Activated CD4-positive, alpha-beta T cell treated with anti-CD3 and anti-CD28 coated beads for 36 hours (primary cell): ENCODE measurements at regions not wholly inside any gene's neighbourhood (a gene's known extent, or its start where the extent isn't known, plus 50 kb on each side); places are given as distances from the start of the nearest gene placed in this dataset.

Experiments
- ATAC-seq: fragments of 200-7000 bp; cut with Tn5 transposase; one replicate; pipeline ENCODE4 v1.10.0; 2021; ENCODE audit warnings: mild to moderate bottlenecking, moderate library complexity
- CTCF ChIA-PET: fragments of 350-600 bp; sonication (Branson Sonifier 250); formaldehyde crosslinking; loops from one replicate; lab custom pipeline; 2021; ENCODE audit warnings: antibody characterized with exemption; lab: Charles Lee
- POLR2A ChIA-PET: fragments of 350-600 bp; sonication (Branson Sonifier 250); formaldehyde crosslinking; loops from one replicate; lab custom pipeline; 2021; ENCODE audit warnings: antibody characterized with exemption, inconsistent platforms; lab: Charles Lee
- DNase-seq: peaks from one replicate; pipeline ENCODE4 v3.0.0-alpha.2; 2020
- H3K27ac Mint-ChIP-seq: one replicate; pipeline ENCODE4 v1.8.0; 2021; ENCODE audit warnings: mixed read lengths
- H3K27me3 Mint-ChIP-seq: one replicate; pipeline ENCODE4 v1.8.0; 2021; ENCODE audit warnings: mixed read lengths
- H3K36me3 Mint-ChIP-seq: one replicate; pipeline ENCODE4 v1.8.0; 2021; ENCODE audit warnings: low read depth, mixed read lengths
- H3K4me1 Mint-ChIP-seq: one replicate; pipeline ENCODE4 v1.8.0; 2021; ENCODE audit warnings: mixed read lengths
- H3K4me3 Mint-ChIP-seq: one replicate; pipeline ENCODE4 v1.8.0; 2021; ENCODE audit warnings: mild to moderate bottlenecking, moderate library complexity, mixed read lengths
- H3K9me3 Mint-ChIP-seq: one replicate; pipeline ENCODE4 v1.8.0; 2021; ENCODE audit warnings: low read depth, mixed read lengths
- intact Hi-C, 2 experiments: fragments of 100-400 bp; cut with DNase I in 1 of 2; cut with micrococcal nuclease in 1 of 2; formaldehyde crosslinking; loops; one replicate each; pipeline versions ENCODE4 v1.14.2 to v1.15.1; 2022 to 2024; cut with DNase I, micrococcal nuclease

- H3K9me3 Mint-ChIP-seq = peaks cover 10% of the 10 kb centered on the region
- ATAC-seq = no peak
These were observed 1509.0 kb downstream of the GRIK2 start for GRCh38 chr6:102902471-102902870.

GRCh38 chr6:102895683-102896082, 1502.2 kb downstream of the GRIK2 start:
- ATAC-seq (no peak), DNase-seq (no peak)
- Mint-ChIP-seq H3K4me1 (no peaks in the 10 kb centered on the region), H3K27me3 (no peaks in the 10 kb centered on the region), H3K4me3 (no peak overlapping the region), H3K36me3 (no peaks in the 10 kb centered on the region), H3K27ac (no peak overlapping the region), H3K9me3 (peaks cover 5% of the 10 kb centered on the region)
- POLR2A ChIA-PET = no interaction called here
- CTCF ChIA-PET = no interaction called here
- intact Hi-C loops = no loop called here

More at GRCh38 chr6:102902471-102902870, 1509.0 kb downstream of the GRIK2 start:
- CTCF ChIA-PET = no interaction called here
- Mint-ChIP-seq H3K4me3 (no peak overlapping the region), H3K27me3 (no peaks in the 10 kb centered on the region), H3K27ac (no peak overlapping the region), H3K36me3 (no peaks in the 10 kb centered on the region), H3K4me1 (no peaks in the 10 kb centered on the region)
- intact Hi-C loops = no loop called here
- POLR2A ChIA-PET = no interaction called here
- DNase-seq = no peak

GRCh38 chr6:102885165-102885564, 1491.7 kb downstream of the GRIK2 start:
- Mint-ChIP-seq H3K36me3 (no peaks in the 10 kb centered on the region), H3K27me3 (no peaks in the 10 kb centered on the region), H3K9me3 (no peaks in the 10 kb centered on the region), H3K27ac (no peak overlapping the region), H3K4me1 (no peaks in the 10 kb centered on the region), H3K4me3 (no peak overlapping the region)
- DNase-seq = no peak
- POLR2A ChIA-PET = no interaction called here
- intact Hi-C loops = no loop called here
- ATAC-seq = no peak
- CTCF ChIA-PET = interaction anchor here (0.7 kb wide), 1 partner anchor 75 kb away, joined by 3 read pairs; no protein-coding TSS in a partner anchor

GRCh38 chr6:102853249-102853955, 1459.9 kb downstream of the GRIK2 start:
- Mint-ChIP-seq H3K4me1 (peaks cover 3% of the 10 kb centered on the region), H3K27me3 (no peaks in the 10 kb centered on the region), H3K4me3 (no peak overlapping the region), H3K9me3 (no peaks in the 10 kb centered on the region), H3K36me3 (no peaks in the 10 kb centered on the region), H3K27ac (no peak overlapping the region)
- ChIA-PET CTCF (no interaction called here), POLR2A (no interaction called here)
- no peak for DNase-seq
- intact Hi-C loops = no loop called here
- no peak for ATAC-seq

- DNase-seq (no peak), ATAC-seq (no peak)
- intact Hi-C loops = no loop called here
- no peaks in the 10 kb centered on the region for H3K9me3 Mint-ChIP-seq
- no peaks in the 10 kb centered on the region for H3K27me3 Mint-ChIP-seq
- H3K4me1 Mint-ChIP-seq = peaks cover 3% of the 10 kb centered on the region
- no peak overlapping the region for H3K27ac Mint-ChIP-seq
- ChIA-PET CTCF (no interaction called here), POLR2A (no interaction called here)
- H3K36me3 Mint-ChIP-seq = no peaks in the 10 kb centered on the region
- H3K4me3 Mint-ChIP-seq = no peak overlapping the region
These were observed 1455.3 kb downstream of the GRIK2 start for GRCh38 chr6:102848796-102849195.

- intact Hi-C loops = no loop called here
- ATAC-seq (no peak), DNase-seq (no peak)
- Mint-ChIP-seq H3K36me3 (no peaks in the 10 kb centered on the region), H3K27ac (no peak overlapping the region), H3K27me3 (no peaks in the 10 kb centered on the region), H3K9me3 (no peaks in the 10 kb centered on the region), H3K4me3 (no peak overlapping the region), H3K4me1 (peaks cover 3% of the 10 kb centered on the region)
- ChIA-PET CTCF (no interaction called here), POLR2A (no interaction called here)
These were observed 1454.7 kb downstream of the GRIK2 start for GRCh38 chr6:102848210-102848609.

- intact Hi-C loops = no loop called here
- Mint-ChIP-seq H3K27ac (no peak overlapping the region), H3K4me3 (no peak overlapping the region), H3K4me1 (no peaks in the 10 kb centered on the region), H3K36me3 (no peaks in the 10 kb centered on the region), H3K9me3 (no peaks in the 10 kb centered on the region), H3K27me3 (no peaks in the 10 kb centered on the region)
- CTCF ChIA-PET = no interaction called here
- no peak for ATAC-seq
- POLR2A ChIA-PET = no interaction called here
- DNase-seq = no peak
These were observed 1447.6 kb downstream of the GRIK2 start for GRCh38 chr6:102841060-102841459.

GRCh38 chr6:102832021-102832420, 1438.5 kb downstream of the GRIK2 start:
- no peaks in the 10 kb centered on the region for H3K4me1 Mint-ChIP-seq
- DNase-seq (no peak), ATAC-seq (no peak)
- H3K36me3 Mint-ChIP-seq = no peaks in the 10 kb centered on the region
- H3K27ac Mint-ChIP-seq = no peak overlapping the region
- POLR2A ChIA-PET = no interaction called here
- no peak overlapping the region for H3K4me3 Mint-ChIP-seq
- intact Hi-C loops = no loop called here
- peaks cover 5% of the 10 kb centered on the region for H3K9me3 Mint-ChIP-seq
- CTCF ChIA-PET = no interaction called here
- no peaks in the 10 kb centered on the region for H3K27me3 Mint-ChIP-seq

GRCh38 chr6:102820098-102820497, 1426.6 kb downstream of the GRIK2 start:
- peaks cover 1% of the 10 kb centered on the region for H3K9me3 Mint-ChIP-seq
- H3K27me3 Mint-ChIP-seq = no peaks in the 10 kb centered on the region
- intact Hi-C loops = no loop called here
- no peaks in the 10 kb centered on the region for H3K4me1 Mint-ChIP-seq
- no peaks in the 10 kb centered on the region for H3K36me3 Mint-ChIP-seq
- no peak overlapping the region for H3K27ac Mint-ChIP-seq
- ATAC-seq (no peak), DNase-seq (no peak)
- CTCF ChIA-PET = interaction anchor here (1.0 kb wide), 1 partner anchor 14 kb away, joined by 3 read pairs; no protein-coding TSS in a partner anchor
- no peak overlapping the region for H3K4me3 Mint-ChIP-seq
- POLR2A ChIA-PET = no interaction called here

GRCh38 chr6:102815207-102815606, 1421.7 kb downstream of the GRIK2 start:
- DNase-seq = no peak
- no peak overlapping the region for H3K27ac Mint-ChIP-seq
- intact Hi-C loops = no loop called here
- no peaks in the 10 kb centered on the region for H3K36me3 Mint-ChIP-seq
- no peaks in the 10 kb centered on the region for H3K27me3 Mint-ChIP-seq
- no peak overlapping the region for H3K4me3 Mint-ChIP-seq
- no peaks in the 10 kb centered on the region for H3K4me1 Mint-ChIP-seq
- peaks cover 4% of the 10 kb centered on the region for H3K9me3 Mint-ChIP-seq
- POLR2A ChIA-PET = no interaction called here
- CTCF ChIA-PET = no interaction called here
- ATAC-seq = no peak

GRCh38 chr6:102813489-102814275, 1420.2 kb downstream of the GRIK2 start:
- CTCF ChIA-PET = no interaction called here
- ATAC-seq (no peak), DNase-seq (no peak)
- no peaks in the 10 kb centered on the region for H3K27me3 Mint-ChIP-seq
- intact Hi-C loops = no loop called here
- no peak overlapping the region for H3K4me3 Mint-ChIP-seq
- H3K9me3 Mint-ChIP-seq = peaks cover 4% of the 10 kb centered on the region
- POLR2A ChIA-PET = no interaction called here
- H3K27ac Mint-ChIP-seq = no peak overlapping the region
- H3K4me1 Mint-ChIP-seq = no peaks in the 10 kb centered on the region
- H3K36me3 Mint-ChIP-seq = no peaks in the 10 kb centered on the region

GRCh38 chr6:102812242-102812641, 1418.7 kb downstream of the GRIK2 start:
- Mint-ChIP-seq H3K27ac (no peak overlapping the region), H3K27me3 (no peaks in the 10 kb centered on the region), H3K4me1 (no peaks in the 10 kb centered on the region), H3K36me3 (no peaks in the 10 kb centered on the region), H3K4me3 (no peak overlapping the region), H3K9me3 (peaks cover 6% of the 10 kb centered on the region)
- ChIA-PET POLR2A (no interaction called here), CTCF (no interaction called here)
- intact Hi-C loops = no loop called here
- ATAC-seq (no peak), DNase-seq (no peak)
